SK-N-SH treated with all-trans-retinoic acid at 6 μM for 48 hours (cell line): ENCODE measurements at regions not wholly inside any gene's neighbourhood (a gene's known extent, or its start where the extent isn't known, plus 50 kb on each side); places are given as distances from the start of the nearest gene placed in this dataset.

ENCODE experiments used
- BACH2 ChIP-seq: fragments of 250-450 bp; sonication (Bioruptor Pico); IDR thresholded peaks from 2 replicates; pipeline ENCODE4 v1.9.0; 2021; ENCODE audit warnings: mild to moderate bottlenecking, borderline replicate concordance
- ISL1 ChIP-seq: fragments of 250-450 bp; sonication (Bioruptor Pico); IDR thresholded peaks from 2 replicates; pipeline ENCODE4 v2.1.2; 2022; ENCODE audit warnings: mild to moderate bottlenecking, moderate library complexity
- RARB ChIP-seq: fragments of 250-450 bp; sonication (Bioruptor Pico); IDR thresholded peaks from 2 replicates; pipeline ENCODE4 v1.8.0; 2021; ENCODE audit warnings: mild to moderate bottlenecking, moderate library complexity
- TOX ChIP-seq: fragments of 250-450 bp; sonication (Bioruptor Pico); IDR thresholded peaks from 2 replicates; pipeline ENCODE4 v1.8.0; 2021; ENCODE audit warnings: mild to moderate bottlenecking, moderate library complexity, borderline replicate concordance
- ZFP3 ChIP-seq: fragments of 250-450 bp; sonication (Bioruptor Pico); IDR thresholded peaks from 2 replicates; pipeline ENCODE4 v1.5.0; 2020; ENCODE audit warnings: mild to moderate bottlenecking, moderate library complexity
- ZFP30 ChIP-seq: fragments of 450-650 bp; formaldehyde crosslinking; IDR thresholded peaks from 2 replicates; pipeline ENCODE4 v1.5.0; 2022; ENCODE audit warnings: mild to moderate bottlenecking, moderate library complexity
- ZNF70 ChIP-seq: fragments of 450-650 bp; formaldehyde crosslinking; IDR thresholded peaks from 2 replicates; pipeline ENCODE4 v1.5.0; 2020; ENCODE audit warnings: mild to moderate bottlenecking, moderate library complexity
- TF ChIP-seq, protein P1 (sequence below): fragments of 250-450 bp; sonication (Bioruptor Pico); IDR thresholded peaks from 2 replicates; pipeline ENCODE4 v1.8.0; 2020; ENCODE audit warnings: mild to moderate bottlenecking, moderate library complexity, borderline replicate concordance

- no peak for TF ChIP-seq ISL1 (CRISPR knock-in tag)
- TF ChIP-seq, protein P1, sequence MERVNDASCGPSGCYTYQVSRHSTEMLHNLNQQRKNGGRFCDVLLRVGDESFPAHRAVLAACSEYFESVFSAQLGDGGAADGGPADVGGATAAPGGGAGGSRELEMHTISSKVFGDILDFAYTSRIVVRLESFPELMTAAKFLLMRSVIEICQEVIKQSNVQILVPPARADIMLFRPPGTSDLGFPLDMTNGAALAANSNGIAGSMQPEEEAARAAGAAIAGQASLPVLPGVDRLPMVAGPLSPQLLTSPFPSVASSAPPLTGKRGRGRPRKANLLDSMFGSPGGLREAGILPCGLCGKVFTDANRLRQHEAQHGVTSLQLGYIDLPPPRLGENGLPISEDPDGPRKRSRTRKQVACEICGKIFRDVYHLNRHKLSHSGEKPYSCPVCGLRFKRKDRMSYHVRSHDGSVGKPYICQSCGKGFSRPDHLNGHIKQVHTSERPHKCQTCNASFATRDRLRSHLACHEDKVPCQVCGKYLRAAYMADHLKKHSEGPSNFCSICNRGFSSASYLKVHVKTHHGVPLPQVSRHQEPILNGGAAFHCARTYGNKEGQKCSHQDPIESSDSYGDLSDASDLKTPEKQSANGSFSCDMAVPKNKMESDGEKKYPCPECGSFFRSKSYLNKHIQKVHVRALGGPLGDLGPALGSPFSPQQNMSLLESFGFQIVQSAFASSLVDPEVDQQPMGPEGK (CRISPR knock-in tag) = no peak
- no peak for TF ChIP-seq ZFP30
- no peak for TF ChIP-seq BACH2 (CRISPR knock-in tag)
- no peak for TF ChIP-seq ZFP3 (CRISPR knock-in tag)
- TF ChIP-seq TOX (CRISPR knock-in tag) = no peak
- no peak for TF ChIP-seq RARB (CRISPR knock-in tag)
- TF ChIP-seq ZNF70 (CRISPR knock-in tag) = no peak
These were observed 983.8 kb downstream of the CDH9 start for GRCh38 chr5:26054594-26054993.
